Stomach (tissue), 8 donors: ENCODE measurements at regions not wholly inside any gene's neighbourhood (a gene's known extent, or its start where the extent isn't known, plus 50 kb on each side); places are given as distances from the start of the nearest gene placed in this dataset.

Experiments
- DNase-seq, 2 donors: peaks; one replicate each; pipeline versions ENCODE4 v3.0.0 to v3.0.0-alpha.2; 2013 to 2019
- H3K27ac ChIP-seq, 5 donors: fragments of 200-600 bp in 4 of 5; sonication (generic) in 4 of 5; one replicate each; pipeline ENCODE4 v1.5.1; 2013 to 2019; ENCODE audit warnings: mild to moderate bottlenecking in 1 of 5, moderate library complexity in 1 of 5
- H3K27me3 ChIP-seq, 3 donors: fragments of 200-600 bp; sonication (generic); one replicate each; pipeline ENCODE4 v1.5.1; 2017 to 2019; ENCODE audit warnings: mixed run types in 1 of 3
- H3K36me3 ChIP-seq, 4 donors: fragments of 200-600 bp; sonication (generic); 1 replicate in 3 of 4; 2 replicates in 1 of 4; pipeline ENCODE4 v1.5.1; 2016 to 2019
- H3K4me1 ChIP-seq, 4 donors: fragments of 200-600 bp; sonication (generic); one replicate each; pipeline ENCODE4 v1.5.1; 2016 to 2019
- H3K4me3 ChIP-seq, 4 donors: fragments of 200-600 bp; sonication (generic) in 3 of 4; one replicate each; pipeline ENCODE4 v1.5.1; 2016 to 2019; ENCODE audit warnings: mild to moderate bottlenecking in 1 of 4
- H3K9me3 ChIP-seq, 4 donors: fragments of 200-600 bp; sonication (generic); one replicate each; pipeline ENCODE4 v1.5.1; 2016 to 2019
- EP300 ChIP-seq: sonication (generic); formaldehyde crosslinking; IDR thresholded peaks from one replicate; pipeline ENCODE4 v1.6.1; 2017; ENCODE audit warnings: antibody characterized with exemption
- POLR2A ChIP-seq, 4 donors: fragments of 450-650 bp; IDR thresholded peaks; one replicate each; pipeline ENCODE4 v1.6.1; 2016; ENCODE audit warnings: antibody characterized with exemption in 4 of 4, control low read depth in 2 of 4, mild to moderate bottlenecking in 1 of 4, moderate library complexity in 1 of 4
- POLR2AphosphoS5 ChIP-seq, 3 donors: sonication (generic); formaldehyde crosslinking; IDR thresholded peaks; one replicate each; pipeline ENCODE4 v1.6.1; 2016; ENCODE audit warnings: antibody characterized with exemption in 3 of 3
- WGBS, 5 donors: extraction: QIAGEN DNeasy Blood & Tissue Kit in 3 of 5; methylation state at CpG; one replicate each; pipeline versions ENCODE4 v1.1.5 to v1.1.7; 2013 to 2018; 5-methylcytosine and 5-hydroxymethylcytosine counted together
- intact Hi-C: fragments of 100-400 bp; cut with DNase I; formaldehyde crosslinking; loops from one replicate; pipeline ENCODE4 v1.15.1; 2023; ENCODE audit warnings: low total_unique reads
- TF ChIP-seq, protein P1 (sequence below), 7 experiments: fragments of 450-650 bp in 4 of 7; fragments of 200-600 bp in 3 of 7; sonication (generic) in 3 of 7; IDR thresholded peaks; one replicate each; pipeline ENCODE4 v1.5.1; 2016 to 2019; ENCODE audit warnings: antibody characterized with exemption in 7 of 7, control low read depth in 2 of 7, mild to moderate bottlenecking in 1 of 7
- donor health status: healthy with polysubstance abuse.
- donor health status: Bipolar disorder and iron deficiency.
- donor health status: healthy.

- Histone ChIP-seq H3K4me1 (peaks cover 0 to 7% (median 0%) of the 10 kb centered on the region in 4 donors), H3K9me3 (peaks cover 0 to 3% (median 0%) of the 10 kb centered on the region in 4 donors), H3K36me3 (no peaks in the 10 kb centered on the region), H3K27ac (no peak overlapping the region), H3K4me3 (no peak overlapping the region), H3K27me3 (no peaks in the 10 kb centered on the region)
- no peak for DNase-seq
- 55 to 81% (median 73%) methylated on average over 8 of the region's 8 CpGs for WGBS, 5 donors
- intact Hi-C loops = no loop called here
- TF ChIP-seq, protein P1, sequence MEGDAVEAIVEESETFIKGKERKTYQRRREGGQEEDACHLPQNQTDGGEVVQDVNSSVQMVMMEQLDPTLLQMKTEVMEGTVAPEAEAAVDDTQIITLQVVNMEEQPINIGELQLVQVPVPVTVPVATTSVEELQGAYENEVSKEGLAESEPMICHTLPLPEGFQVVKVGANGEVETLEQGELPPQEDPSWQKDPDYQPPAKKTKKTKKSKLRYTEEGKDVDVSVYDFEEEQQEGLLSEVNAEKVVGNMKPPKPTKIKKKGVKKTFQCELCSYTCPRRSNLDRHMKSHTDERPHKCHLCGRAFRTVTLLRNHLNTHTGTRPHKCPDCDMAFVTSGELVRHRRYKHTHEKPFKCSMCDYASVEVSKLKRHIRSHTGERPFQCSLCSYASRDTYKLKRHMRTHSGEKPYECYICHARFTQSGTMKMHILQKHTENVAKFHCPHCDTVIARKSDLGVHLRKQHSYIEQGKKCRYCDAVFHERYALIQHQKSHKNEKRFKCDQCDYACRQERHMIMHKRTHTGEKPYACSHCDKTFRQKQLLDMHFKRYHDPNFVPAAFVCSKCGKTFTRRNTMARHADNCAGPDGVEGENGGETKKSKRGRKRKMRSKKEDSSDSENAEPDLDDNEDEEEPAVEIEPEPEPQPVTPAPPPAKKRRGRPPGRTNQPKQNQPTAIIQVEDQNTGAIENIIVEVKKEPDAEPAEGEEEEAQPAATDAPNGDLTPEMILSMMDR (IDR thresholded peaks at IDR 0.05) = no peak
- TF ChIP-seq POLR2AphosphoS5 (IDR thresholded peaks at IDR 0.05) (no peak), POLR2A (IDR thresholded peaks at IDR 0.05) (no peak), EP300 (no peak)
These were observed 380.5 kb downstream of the C6orf118 start for GRCh38 chr6:164928728-164929407.

GRCh38 chr6:164928057-164928727 lies 381.2 kb downstream of the C6orf118 start:
- WGBS, 5 donors = 74 to 83% (median 76%) methylated on average over 17 of the region's 17 CpGs
- Histone ChIP-seq H3K27me3 (no peaks in the 10 kb centered on the region), H3K36me3 (no peaks in the 10 kb centered on the region), H3K27ac (no peak overlapping the region), H3K4me1 (peaks cover 0 to 7% (median 0%) of the 10 kb centered on the region in 4 donors), H3K9me3 (peaks cover 0 to 3% (median 0%) of the 10 kb centered on the region in 4 donors), H3K4me3 (no peak overlapping the region)
- no peak for DNase-seq
- TF ChIP-seq, protein P1 (IDR thresholded peaks at IDR 0.05) = no peak
- TF ChIP-seq POLR2AphosphoS5 (IDR thresholded peaks at IDR 0.05) = no peak
- no peak for TF ChIP-seq POLR2A (IDR thresholded peaks at IDR 0.05)
- no peak for TF ChIP-seq EP300
- intact Hi-C loops = no loop called here

DNA sequence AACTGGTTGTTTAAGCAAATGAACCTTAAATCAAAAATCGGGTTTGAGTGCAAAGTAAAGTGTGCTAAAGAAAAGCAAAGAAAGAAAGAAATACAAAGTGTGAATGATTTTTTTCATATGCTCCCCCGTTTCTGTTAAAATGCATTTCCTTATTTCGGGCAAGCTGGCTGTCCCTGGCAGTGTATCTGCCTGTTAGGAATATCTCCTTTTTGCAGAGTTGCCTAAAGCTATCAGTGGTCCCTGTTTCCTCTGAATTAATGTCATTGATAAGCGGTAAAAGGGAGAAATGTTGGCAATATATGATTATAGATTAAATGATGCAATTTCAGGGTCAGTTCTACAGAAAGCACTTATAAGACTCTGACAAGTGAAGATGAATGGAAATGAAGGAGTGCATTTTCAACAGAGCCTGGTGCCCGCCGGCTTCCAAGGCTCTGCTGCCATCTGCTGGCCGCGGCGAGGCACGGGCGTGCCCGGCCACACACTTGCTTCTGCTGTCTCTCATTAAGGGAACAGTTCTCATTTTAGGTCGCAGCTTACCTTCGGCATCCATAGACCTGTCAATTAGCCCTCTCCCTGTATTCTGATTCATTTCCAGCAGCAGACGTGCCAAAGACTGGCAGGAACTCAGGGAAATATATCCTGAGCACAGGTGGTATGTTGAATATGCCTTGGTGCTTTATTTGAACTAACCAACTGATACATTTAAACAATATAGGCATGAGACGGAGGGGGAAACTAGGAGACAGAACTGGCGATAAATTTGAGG lies 381.9 kb downstream of the C6orf118 start:
- Histone ChIP-seq H3K4me1 (peaks cover 0 to 7% (median 0%) of the 10 kb centered on the region in 4 donors), H3K27me3 (no peaks in the 10 kb centered on the region), H3K9me3 (peaks cover 0 to 2% (median 0%) of the 10 kb centered on the region in 4 donors), H3K4me3 (no peak overlapping the region), H3K36me3 (no peaks in the 10 kb centered on the region), H3K27ac (no peak overlapping the region)
- intact Hi-C loops = no loop called here
- WGBS, 5 donors = 16 to 18% (median 16%) methylated on average over 17 of the region's 17 CpGs
- TF ChIP-seq EP300 = no peak
- TF ChIP-seq POLR2AphosphoS5 (IDR thresholded peaks at IDR 0.05) = no peak
- TF ChIP-seq, protein P1 (IDR thresholded peaks at IDR 0.05) = peak in 5 of 7 experiments; percentile 33 to 93 (median 92)
- TF ChIP-seq POLR2A (IDR thresholded peaks at IDR 0.05) = no peak
- peak; percentile 69 to 88 for DNase-seq

GRCh38 chr6:164926686-164927085 lies 382.7 kb downstream of the C6orf118 start:
- H3K4me3 ChIP-seq = no peak overlapping the region
- no peaks in the 10 kb centered on the region for H3K27me3 ChIP-seq
- H3K27ac ChIP-seq = no peak overlapping the region
- H3K9me3 ChIP-seq = no peaks in the 10 kb centered on the region
- WGBS, 5 donors = 58 to 73% (median 70%) methylated on average over 2 of the region's 2 CpGs
- TF ChIP-seq, protein P1 (IDR thresholded peaks at IDR 0.05) = no peak
- no peak for TF ChIP-seq POLR2A (IDR thresholded peaks at IDR 0.05)
- TF ChIP-seq EP300 = no peak
- TF ChIP-seq POLR2AphosphoS5 (IDR thresholded peaks at IDR 0.05) = no peak
- intact Hi-C loops = no loop called here
- H3K36me3 ChIP-seq = no peaks in the 10 kb centered on the region
- H3K4me1 ChIP-seq = peaks cover 0 to 7% (median 0%) of the 10 kb centered on the region in 4 donors
- DNase-seq = no peak
